GM18868 (cell line): ENCODE measurements at regions not wholly inside any gene's neighbourhood (a gene's known extent, or its start where the extent isn't known, plus 50 kb on each side); places are given as distances from the start of the nearest gene placed in this dataset.
"Not testable (repeated sequence)": the region's sequence is repeated elsewhere in the genome, so short reads cannot be mapped to it uniquely, and the experiment has no call there.

Source experiments
- ATAC-seq: cut with Tn5 transposase; IDR thresholded peaks from one replicate; pipeline ENCODE4 v1.9.1; 2021; ENCODE audit warnings: mild to moderate bottlenecking, moderate library complexity; ENCODE audit not compliant: unreplicated experiment

DNA sequence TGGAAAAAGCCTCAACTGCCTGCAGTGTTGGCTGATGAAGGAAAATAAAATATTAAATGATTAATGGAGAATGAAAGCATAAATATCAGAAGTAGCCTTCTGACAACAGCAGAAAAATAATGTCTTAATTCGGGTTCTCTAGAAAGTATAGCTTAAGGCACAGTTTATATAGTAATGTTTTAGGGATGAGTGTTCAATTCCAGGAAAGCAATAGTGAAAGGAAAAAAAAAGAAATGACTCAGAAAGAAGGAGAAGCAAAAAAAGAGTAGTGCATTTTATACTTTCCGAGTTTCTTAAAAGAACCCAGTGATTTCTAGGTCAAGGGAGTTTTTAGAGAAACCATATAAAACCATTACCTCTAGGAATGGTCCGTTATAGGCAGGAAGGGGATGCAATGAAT, 137.3 kb downstream of the HTR1B start:
- no peak for ATAC-seq

DNA sequence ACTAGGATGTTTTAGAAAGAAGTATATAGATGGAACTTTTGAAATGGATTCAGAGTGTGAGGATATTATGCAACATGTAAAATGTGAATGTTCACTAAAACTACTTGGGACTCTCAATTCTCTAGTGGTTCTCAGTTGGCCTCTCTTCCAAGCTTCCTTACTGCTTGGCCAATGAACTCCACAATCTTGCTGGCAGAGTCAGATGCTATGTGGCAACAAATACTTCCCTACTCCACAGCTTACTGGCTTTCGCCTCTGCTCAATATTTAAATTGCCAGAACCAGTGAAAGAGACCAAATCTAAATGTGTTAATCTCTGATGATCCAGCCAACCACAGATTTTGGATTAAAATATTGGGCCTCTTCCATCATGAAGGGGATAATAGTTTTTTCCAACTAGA, 138.4 kb downstream of the HTR1B start:
- ATAC-seq, result no peak

DNA sequence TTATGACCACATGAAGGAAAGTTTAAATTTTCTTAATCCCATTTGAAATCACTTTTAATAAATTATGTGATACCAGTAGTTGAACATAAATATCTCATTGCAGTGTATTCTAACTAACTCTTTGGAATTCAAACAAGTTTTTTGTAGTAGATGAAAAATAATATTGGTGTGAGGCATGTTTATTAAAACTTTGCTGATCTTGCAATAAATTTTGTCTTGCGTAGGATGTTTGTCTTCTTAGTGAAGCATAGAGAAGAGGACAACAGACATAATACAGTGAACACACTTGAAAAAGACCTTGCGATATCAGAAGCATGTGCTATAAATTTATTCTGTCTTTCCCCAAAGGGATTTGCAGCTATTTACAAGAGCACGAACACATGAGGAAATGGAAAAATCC, 140.7 kb downstream of the HTR1B start:
- no peak for ATAC-seq

DNA sequence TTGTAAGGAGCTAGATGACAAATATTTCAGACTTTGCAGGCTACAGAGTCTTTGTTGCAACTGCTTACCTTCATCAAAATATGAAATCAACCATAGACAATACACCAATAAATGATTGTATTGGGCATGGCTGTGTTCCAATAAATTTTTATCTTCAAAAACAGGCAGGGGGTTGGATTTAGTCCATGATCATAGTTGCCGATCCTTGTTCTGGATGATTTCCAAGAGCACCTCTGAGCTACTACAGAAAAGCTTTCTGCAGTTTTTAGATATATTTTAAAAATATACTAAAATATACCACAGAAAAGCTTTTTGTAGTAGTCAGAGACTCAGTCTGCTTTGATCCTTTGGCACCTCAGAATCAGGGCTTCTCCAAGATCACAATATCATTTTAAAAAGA, 145.0 kb downstream of the HTR1B start:
- no peak for ATAC-seq

DNA sequence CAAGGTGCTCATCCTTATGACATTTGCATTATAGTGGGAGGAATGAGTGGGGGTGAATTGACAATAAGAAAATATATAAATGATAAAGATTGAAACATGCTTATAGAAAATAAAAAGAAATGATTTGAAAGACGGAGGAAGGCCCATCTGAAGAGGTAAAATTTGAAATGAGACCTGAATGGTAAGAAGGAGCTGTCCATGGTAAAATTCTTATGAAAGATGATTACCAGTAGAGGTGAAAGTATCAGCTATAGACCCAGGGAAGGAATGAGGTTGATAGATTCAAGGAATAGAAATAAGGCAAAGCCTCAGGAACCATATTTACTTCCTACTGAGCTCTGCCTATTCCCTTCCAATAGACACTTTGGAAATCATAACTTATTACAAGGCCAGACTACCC, 149.7 kb downstream of the HTR1B start:
- no peak for ATAC-seq

DNA sequence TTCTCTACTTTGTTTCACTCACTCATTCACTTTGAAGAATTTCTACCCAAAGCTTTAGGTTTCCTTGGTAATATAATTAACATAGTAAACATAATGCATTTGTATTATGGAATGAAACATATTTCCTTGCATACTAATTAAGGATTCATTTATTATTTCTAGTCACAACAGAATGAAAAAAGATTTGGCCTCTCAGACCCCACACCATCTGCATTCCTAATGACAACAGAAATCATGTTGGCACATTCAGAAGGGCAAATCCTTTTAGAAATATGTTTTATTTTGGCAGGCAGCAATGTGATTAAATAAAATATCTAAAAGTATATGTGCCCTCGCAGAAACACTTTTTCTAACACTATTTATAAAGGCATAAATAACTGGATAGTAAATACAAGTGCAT, 163.4 kb downstream of the HTR1B start:
- ATAC-seq, result no peak

DNA sequence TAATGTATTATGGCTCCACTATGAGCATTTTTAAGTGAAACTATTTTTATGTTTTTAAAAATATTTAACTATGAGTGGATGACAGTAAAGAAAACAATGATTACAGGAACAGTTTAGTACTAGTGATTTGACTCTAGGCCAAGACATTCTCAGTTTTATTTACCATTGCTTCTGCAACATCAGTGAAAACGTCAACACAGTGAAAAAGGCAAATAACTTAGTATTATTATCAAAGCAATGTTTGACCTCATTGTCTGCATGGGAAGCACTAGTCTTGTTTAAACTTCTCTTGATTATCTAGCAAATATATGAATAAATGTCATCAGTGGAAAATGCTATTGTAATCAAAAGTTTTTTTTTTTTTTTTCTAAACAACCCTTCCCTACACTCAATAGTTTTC, 165.0 kb downstream of the HTR1B start:
- no peak for ATAC-seq

DNA sequence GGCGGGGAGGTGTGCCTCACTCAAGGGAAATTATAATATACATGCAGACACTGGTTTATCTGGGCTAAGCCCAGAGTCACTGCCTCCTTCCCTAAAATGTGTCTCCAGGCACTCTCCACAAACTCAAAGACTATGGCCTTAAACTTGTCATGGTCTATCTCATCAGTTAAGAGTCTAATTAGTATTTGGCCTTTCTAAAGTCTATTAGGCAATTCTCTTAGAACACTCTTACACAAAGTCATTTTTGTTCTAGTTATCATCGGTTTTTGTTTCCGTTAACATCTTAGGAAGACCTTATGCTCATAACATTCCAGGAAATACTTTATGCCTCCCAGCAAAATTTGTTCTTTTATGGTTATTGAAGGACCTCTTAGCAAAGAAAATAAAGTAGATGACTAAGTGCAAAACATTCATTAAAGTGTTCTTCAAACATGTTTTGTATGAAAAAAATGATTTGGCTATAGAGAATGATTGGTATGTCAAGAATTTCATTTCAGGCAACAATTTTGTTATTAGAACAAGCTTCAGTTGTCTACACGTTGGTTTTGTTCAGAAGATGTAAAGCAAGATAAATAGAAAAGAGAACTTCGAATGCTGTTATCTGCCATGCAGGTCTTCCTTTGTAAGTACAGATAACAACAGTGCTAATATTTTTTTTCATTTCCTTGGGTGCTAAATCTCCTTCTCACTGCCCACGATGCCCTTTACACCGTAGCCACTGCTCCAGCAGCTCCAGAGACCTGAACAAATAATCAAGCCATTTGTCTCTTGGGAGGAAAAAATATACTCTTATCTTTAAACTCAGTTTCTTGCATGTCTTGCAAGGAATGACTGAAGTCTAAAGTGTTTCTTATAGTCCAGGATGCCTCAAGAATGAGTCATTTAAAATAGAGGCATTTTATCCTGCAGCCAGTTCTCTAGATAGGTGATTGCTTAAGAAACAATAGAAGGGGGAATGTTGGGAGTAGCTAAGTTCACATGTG, 170.4 kb downstream of the HTR1B start:
- no peak for ATAC-seq

DNA sequence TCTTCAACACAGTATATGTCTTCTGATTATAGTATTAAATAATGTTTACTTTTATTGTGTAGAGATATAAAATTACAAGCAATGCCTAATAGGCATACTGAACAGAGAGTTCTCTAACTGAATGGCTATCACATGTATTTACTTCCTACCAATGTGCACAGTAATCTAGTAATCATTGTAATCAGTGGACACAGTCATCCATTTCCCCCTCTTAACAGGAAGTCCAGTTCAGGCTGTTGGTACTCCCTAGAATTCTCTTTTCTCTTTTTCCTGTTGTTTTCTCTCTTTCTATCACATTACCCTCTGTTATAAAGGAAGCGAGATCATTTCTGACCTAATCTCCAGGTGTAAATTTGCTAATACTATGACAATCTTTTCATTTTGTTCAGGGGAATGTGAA, 172.5 kb downstream of the HTR1B start:
- no peak for ATAC-seq

DNA sequence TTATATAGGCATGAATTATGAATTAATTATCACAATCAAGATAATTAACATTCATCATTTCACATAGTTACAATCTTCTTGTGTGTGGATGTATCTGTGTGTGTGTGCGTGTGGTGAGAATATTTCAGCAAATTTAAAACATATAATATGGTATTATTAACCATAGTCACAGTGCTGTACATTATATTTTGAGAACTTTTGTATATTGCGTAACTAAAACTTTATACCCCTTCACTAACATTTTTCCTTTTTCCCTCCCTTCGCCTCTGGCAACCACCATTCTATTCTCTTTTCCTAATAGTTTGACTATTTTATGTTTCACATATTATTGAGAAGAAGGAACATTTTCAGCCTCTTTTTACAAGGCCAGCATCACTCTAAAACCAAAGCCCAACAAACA, 176.8 kb downstream of the HTR1B start:
- no peak for ATAC-seq

DNA sequence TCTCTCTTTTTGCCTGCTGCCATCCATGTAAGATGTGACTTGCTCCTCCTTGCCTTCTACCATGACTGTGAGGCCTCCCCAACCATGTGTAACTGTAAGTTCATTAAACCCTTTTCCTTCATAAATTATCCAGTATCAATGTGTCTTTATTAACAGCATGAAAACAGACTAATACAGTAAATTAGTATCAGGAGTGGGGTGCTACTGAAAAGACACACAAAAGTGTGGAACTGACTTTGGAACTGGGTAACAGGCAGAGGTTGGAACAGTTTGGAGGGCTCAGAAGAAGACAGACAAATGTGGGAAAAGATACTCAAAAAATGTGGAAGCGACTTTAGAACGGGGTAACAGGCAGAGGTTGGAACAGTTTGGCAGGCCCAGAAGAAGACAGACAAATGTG, 189.4 kb downstream of the HTR1B start:
- ATAC-seq, result no peak

DNA sequence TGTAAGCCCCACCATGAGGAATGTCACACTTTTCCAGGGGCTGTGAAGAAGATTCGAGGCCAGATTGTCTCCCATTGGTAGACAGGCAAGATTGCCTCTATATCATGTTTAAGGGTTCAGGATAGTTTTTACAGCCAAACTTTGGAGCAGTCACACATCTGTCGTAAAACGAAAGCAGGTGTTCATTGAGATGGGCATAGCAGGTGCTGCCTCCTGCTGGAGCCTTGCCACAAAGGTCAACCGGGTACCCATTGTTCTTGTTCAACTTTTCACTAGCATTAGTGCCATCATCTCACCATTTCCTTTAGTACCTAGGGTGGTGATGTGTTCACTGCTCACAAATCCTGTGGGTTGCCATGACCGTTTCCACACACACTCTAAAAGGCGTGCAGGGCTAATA, 198.3 kb downstream of the HTR1B start:
- no peak for ATAC-seq

DNA sequence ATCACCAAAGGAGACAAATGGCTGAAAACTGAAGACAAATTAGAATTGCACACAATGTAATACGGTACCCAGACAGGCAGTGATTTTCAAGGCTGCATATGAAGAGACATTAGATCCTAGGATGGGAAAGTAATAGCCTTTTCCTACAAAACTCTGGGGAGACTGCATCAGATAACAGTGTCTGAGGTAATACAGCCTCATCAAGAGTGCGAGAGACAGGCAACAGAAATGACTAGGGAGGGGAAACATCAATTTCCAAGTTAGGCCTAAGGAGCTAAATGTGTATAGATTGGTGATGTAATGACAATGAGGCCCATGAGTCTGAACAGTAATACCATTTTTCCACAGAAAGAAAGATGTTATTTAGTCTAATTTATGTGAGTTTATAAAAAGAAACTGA, 200.3 kb downstream of the HTR1B start:
- no peak for ATAC-seq

DNA sequence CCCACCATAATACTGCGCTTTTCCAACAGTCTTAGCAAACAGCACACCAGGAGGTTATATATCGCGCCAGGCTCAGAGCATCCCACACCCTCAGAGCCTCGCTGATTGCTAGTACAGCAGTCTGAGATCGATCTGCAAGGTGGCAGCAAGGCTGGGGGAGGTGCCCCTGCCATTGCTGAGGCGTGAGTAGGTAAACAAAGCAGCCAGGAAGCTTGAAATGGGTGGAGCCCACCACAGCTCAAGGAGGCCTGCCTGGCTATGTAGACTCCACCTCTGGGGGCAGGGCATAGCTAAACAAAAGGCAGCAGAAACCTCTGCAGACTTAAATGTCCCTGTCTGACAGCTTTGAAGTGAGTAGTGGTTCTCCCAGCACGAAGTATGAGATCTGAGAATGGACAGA, 211.5 kb downstream of the HTR1B start:
- not testable (repeated sequence) for ATAC-seq

DNA sequence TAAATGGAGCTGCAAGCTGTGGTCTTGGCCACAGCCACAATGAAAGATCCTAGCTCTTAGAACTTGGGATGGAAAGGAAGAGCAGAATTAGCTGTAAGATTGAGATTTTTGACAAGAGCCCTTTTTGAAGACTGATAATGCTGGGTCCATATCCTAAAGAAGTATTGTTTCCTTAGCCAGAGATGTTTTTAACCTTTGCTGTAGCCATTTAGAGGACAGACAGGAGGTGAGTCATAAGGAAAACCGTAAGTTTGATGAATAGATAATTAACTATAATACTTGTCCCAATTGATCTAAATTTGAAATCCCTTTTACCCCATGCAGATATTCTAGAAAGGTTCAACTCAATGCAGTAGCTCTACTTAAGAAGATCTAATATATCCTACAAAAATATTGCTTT, 213.7 kb downstream of the HTR1B start:
- no peak for ATAC-seq

DNA sequence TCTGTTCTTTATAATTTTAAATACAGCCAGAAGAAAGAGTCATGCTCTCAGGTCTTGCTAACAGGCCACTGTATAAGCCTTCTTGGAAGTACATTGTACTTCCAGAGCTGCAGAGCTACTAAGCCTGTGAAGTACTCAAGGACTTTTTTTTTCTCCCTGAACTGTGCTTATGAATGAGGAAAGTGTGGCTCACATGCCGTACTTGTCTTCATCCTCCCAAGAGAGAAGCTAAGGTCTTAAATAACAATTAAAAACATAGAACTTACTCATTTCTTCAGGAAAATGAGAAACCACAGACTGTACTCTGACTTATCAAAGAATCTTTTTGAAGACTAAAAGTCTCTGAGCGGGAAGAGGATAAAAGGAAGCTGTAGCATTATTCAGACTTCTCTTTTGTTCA, 218.3 kb downstream of the HTR1B start:
- ATAC-seq, result no peak

DNA sequence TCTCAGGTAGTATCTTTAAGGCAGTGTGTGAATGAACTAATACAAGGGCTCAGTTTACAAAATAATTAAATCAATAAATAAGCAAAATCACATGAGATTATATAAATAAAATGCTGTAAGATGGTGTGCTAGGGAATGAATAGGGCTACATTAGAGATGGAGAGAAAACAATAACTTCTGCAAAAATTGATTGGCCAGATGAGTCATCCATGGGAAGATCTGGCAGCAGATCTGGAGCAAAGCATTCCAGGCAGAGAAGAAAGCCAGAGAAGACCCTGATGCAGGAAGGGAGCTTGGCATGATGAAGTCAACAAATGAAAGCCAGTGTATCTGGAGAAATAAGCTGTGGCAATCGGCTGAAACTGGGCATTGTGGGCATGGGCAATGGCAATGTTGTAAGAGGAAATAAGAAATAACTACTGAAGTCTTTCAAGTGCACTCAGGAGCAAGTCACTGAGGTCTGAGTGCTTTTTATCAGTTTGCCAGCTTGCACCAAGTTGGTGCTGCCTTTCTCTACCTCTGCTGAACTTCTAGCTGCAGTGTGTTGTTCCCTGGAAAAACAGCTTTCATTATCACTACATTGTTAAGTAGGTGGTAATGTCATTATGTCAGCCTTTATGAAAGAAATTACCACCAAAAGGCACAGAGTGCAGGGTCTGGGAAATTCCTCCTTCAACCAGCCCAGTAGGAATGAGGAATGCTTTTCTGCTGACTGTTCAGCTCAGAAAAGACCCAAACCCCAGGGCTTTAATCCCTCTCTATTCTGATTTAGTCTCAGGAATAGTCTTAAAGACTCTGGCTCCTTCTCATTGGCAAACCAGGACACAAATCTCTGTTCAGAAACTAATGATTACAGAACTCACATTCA, 231.6 kb downstream of the HTR1B start:
- ATAC-seq, result no peak

DNA sequence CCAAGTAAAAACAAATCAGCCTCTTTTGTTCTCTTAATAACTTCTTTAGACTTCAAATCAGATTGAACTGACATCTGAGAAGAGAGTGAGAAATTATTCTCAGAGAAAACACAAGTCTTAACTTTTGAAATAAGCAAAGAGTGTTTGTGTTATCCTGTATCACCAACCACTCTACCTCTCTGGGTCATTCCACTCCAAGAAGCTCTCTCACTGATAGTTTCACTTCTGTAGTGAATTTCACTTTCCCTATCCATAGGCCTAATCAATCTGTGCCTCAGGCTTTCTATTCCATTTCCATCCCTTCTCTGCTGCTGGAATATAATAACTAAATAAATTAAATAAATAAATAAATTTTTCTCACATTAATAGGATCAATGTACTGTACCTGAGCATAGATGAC, 235.0 kb downstream of the HTR1B start:
- ATAC-seq, result peak; percentile 47

DNA sequence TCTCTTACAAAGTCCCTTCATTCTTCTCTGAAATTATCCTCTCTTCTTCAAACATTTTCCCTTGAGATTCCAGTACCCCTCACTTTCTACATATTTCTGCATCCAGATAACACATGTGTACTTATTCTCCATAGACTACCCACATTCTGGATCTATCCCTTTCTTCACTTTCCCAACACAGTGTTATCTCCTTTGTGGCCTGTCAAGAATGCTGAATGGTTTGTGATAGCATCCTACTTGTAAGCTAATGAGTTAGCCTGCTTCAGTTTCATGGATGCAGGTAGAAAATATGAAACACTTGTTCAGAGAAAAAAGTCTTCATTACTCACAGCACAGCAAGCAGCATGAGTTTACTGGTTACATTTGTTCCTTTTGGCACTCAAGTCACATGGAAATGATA, 245.4 kb downstream of the HTR1B start:
- no peak for ATAC-seq

DNA sequence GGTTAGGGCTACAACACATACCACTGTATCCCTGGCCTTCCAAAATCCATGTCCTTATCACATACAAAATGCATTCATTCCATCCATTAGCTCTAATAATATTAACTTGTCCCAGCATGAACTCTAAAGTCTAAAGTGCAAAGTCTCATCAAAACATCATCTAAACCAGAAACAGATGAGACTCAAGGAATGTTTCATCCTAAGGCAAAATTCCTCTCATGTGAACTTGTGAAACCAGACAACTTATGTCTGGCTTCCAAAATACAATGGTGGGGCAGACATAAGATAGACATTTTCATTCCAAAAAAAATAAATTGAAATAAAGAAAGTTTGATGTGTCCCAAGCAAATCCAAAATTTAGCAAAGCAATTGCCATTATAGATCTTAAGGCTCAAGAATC, 257.4 kb downstream of the HTR1B start:
- ATAC-seq, result no peak

DNA sequence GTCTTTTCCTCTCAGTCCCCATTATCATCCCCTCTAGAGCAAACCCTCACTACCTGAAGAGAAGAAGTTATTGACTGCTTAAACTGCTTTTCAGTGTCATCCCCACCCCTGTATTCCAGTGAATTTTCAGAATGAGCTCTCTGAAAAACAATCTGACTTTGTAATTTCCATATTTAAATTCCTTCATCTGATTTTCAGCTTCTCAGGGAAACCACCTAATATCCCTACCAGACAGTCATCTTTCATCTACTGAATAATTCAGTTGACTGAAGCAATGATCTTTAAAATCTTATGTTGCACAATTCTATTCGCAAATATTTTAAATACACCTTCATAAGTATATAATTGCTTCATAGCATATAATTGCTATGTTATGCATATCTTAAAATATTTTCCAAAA, 258.7 kb downstream of the HTR1B start:
- no peak for ATAC-seq

DNA sequence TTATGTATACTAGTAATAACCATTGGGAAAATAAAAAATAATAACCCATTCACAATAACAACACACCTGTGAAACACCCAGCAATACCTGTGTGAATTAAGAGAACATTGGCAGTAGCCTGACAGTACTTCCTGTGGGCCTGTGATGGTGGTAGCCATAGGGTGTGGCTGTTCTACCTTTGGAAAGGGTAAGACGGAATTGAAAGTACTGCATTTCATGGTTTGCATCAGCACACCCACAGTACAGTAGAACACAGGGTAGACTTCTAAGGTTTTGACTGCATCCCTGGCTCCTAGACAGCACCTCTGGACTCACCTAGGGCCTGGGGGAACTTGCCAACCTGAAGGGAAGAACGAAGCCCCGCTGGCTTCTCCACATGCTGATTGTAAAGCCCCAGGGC, 279.8 kb downstream of the HTR1B start:
- no peak for ATAC-seq
